GM23338 (cell line): ENCODE measurements at regions not wholly inside any gene's neighbourhood (a gene's known extent, or its start where the extent isn't known, plus 50 kb on each side); places are given as distances from the start of the nearest gene placed in this dataset.

ENCODE experiments used
- CTCF ChIP-seq, 2 experiments: fragments of 200-600 bp in 1 of 2; sonication (generic) in 1 of 2; conservative IDR thresholded peaks; 2 replicates each; pipeline versions ENCODE4 v1.5.1 to v1.6.1; 2016 to 2017; ENCODE audit warnings: antibody characterized with exemption in 2 of 2, low read depth in 2 of 2, mild to moderate bottlenecking in 2 of 2, moderate library complexity in 1 of 2
- EZH2 ChIP-seq: fragments of 200-600 bp; sonication (generic); IDR thresholded peaks from one replicate; pipeline ENCODE4 v1.8.0; 2017; ENCODE audit warnings: antibody characterized with exemption, mild to moderate bottlenecking, low read depth; ENCODE audit not compliant: unreplicated experiment
- EZH2phosphoT487 ChIP-seq: fragments of 200-600 bp; sonication (generic); IDR thresholded peaks from one replicate; pipeline ENCODE4 v1.8.1; 2018; ENCODE audit warnings: antibody characterized with exemption; ENCODE audit not compliant: unreplicated experiment
- POLR2AphosphoS5 ChIP-seq: IDR thresholded peaks from 2 replicates; pipeline ENCODE4 v1.6.1; 2016; ENCODE audit warnings: antibody characterized with exemption, low read depth
- REST ChIP-seq: IDR thresholded peaks from one replicate; pipeline ENCODE4 v1.6.1; 2018; ENCODE audit warnings: antibody characterized with exemption; ENCODE audit not compliant: unreplicated experiment

GRCh38 chr12:124160097-124160756, 134.7 kb upstream of the RFLNA start:
- TF ChIP-seq REST (no peak), CTCF (conservative IDR thresholded peaks at IDR 0.05; ENCODE audit: low read depth in 2 of 2) (no peak), POLR2AphosphoS5 (no peak), EZH2 (no peak), EZH2phosphoT487 (no peak)
